WTC11 (cell line): ENCODE measurements at regions not wholly inside any gene's neighbourhood (a gene's known extent, or its start where the extent isn't known, plus 50 kb on each side); places are given as distances from the start of the nearest gene placed in this dataset.

Experiments
- ATAC-seq: fragments of 200-7000 bp; cut with Tn5 transposase; 2 replicates; pipeline ENCODE4 v1.10.0; 2021; ENCODE audit warnings: mild to moderate bottlenecking, moderate library complexity
- CTCF ChIA-PET: fragments of 300-600 bp; sonication (Branson Sonifier 250); formaldehyde crosslinking; loops from one replicate; lab custom pipeline; 2021; ENCODE audit warnings: antibody characterized with exemption; lab: Charles Lee
- POLR2A ChIA-PET: fragments of 350-600 bp; sonication (Branson Sonifier 250); formaldehyde crosslinking; loops from one replicate; lab custom pipeline; 2021; ENCODE audit warnings: antibody characterized with exemption; lab: Charles Lee
- DNase-seq: peaks from one replicate; pipeline ENCODE4 v3.0.0; 2021; ENCODE audit warnings: low spot score
- H3K27ac Mint-ChIP-seq: 2 replicates; pipeline ENCODE4 v1.8.0; 2021; ENCODE audit warnings: mixed read lengths
- H3K27me3 Mint-ChIP-seq: 2 replicates; pipeline ENCODE4 v1.8.0; 2021; ENCODE audit warnings: low read depth, mild to moderate bottlenecking, moderate library complexity, mixed read lengths
- H3K36me3 Mint-ChIP-seq: 2 replicates; pipeline ENCODE4 v1.8.0; 2021; ENCODE audit warnings: mixed read lengths
- H3K4me1 Mint-ChIP-seq: 2 replicates; pipeline ENCODE4 v1.8.0; 2022; ENCODE audit warnings: mixed read lengths
- H3K4me3 Mint-ChIP-seq: 2 replicates; pipeline ENCODE4 v1.8.0; 2021; ENCODE audit warnings: mild to moderate bottlenecking, moderate library complexity, mixed read lengths
- H3K9me3 Mint-ChIP-seq: 2 replicates; pipeline ENCODE4 v1.8.0; 2021; ENCODE audit warnings: mixed read lengths
- CBFB ChIP-seq: sonication (generic); formaldehyde crosslinking; IDR thresholded peaks from 2 replicates; pipeline ENCODE4 v1.8.1; 2022; ENCODE audit warnings: mild to moderate bottlenecking, low read depth, missing genetic modification reagents
- CREB1 ChIP-seq: sonication (generic); formaldehyde crosslinking; IDR thresholded peaks from 2 replicates; pipeline ENCODE4 v1.8.0; 2023; ENCODE audit warnings: mild to moderate bottlenecking, missing genetic modification reagents
- CREM ChIP-seq: sonication (generic); formaldehyde crosslinking; IDR thresholded peaks from 2 replicates; pipeline ENCODE4 v1.8.1; 2022; ENCODE audit warnings: mild to moderate bottlenecking, missing genetic modification reagents, moderate library complexity
- ELF4 ChIP-seq: sonication (generic); formaldehyde crosslinking; IDR thresholded peaks from 2 replicates; pipeline ENCODE4 v1.8.1; 2022; ENCODE audit warnings: low read depth, mild to moderate bottlenecking, moderate library complexity, missing genetic modification reagents
- FOXP4 ChIP-seq: sonication (generic); formaldehyde crosslinking; IDR thresholded peaks from 2 replicates; pipeline ENCODE4 v1.8.0; 2022; ENCODE audit warnings: mild to moderate bottlenecking, missing genetic modification reagents
- GRHL2 ChIP-seq: fragments of 250-450 bp; sonication (Bioruptor Pico); IDR thresholded peaks from 2 replicates; pipeline ENCODE4 v1.8.0; 2022; ENCODE audit warnings: mild to moderate bottlenecking, moderate library complexity; ENCODE audit not compliant: insufficient replicate concordance, severe bottlenecking
- GTF2I ChIP-seq: fragments of 250-450 bp; sonication (Bioruptor Pico); conservative IDR thresholded peaks from 2 replicates; pipeline ENCODE4 v1.4.0; 2021; ENCODE audit warnings: mild to moderate bottlenecking
- HMGA2 ChIP-seq: fragments of 250-450 bp; sonication (Bioruptor Pico); IDR thresholded peaks from 2 replicates; pipeline ENCODE4 v1.4.0; 2021; ENCODE audit warnings: mild to moderate bottlenecking, moderate library complexity
- IRF2 ChIP-seq: sonication (generic); formaldehyde crosslinking; IDR thresholded peaks from 2 replicates; pipeline ENCODE4 v1.8.0; 2022; ENCODE audit warnings: low read depth, missing genetic modification reagents, borderline replicate concordance
- NFATC4 ChIP-seq: fragments of 250-450 bp; sonication (Bioruptor Pico); IDR thresholded peaks from 2 replicates; pipeline ENCODE4 v1.9.0; 2021; ENCODE audit warnings: mild to moderate bottlenecking
- NR2C2 ChIP-seq: sonication (generic); formaldehyde crosslinking; IDR thresholded peaks from 2 replicates; pipeline ENCODE4 v1.8.0; 2022; ENCODE audit warnings: mild to moderate bottlenecking, missing genetic modification reagents
- NR3C1 ChIP-seq: sonication (generic); formaldehyde crosslinking; conservative IDR thresholded peaks from 2 replicates; pipeline ENCODE4 v1.8.1; 2023; ENCODE audit warnings: low read depth, mild to moderate bottlenecking, missing genetic modification reagents
- PRRX2 ChIP-seq: fragments of 250-450 bp; sonication (Bioruptor Pico); IDR thresholded peaks from 2 replicates; pipeline ENCODE4 v1.8.0; 2021; ENCODE audit warnings: mild to moderate bottlenecking
- RELA ChIP-seq: sonication (generic); formaldehyde crosslinking; IDR thresholded peaks from 2 replicates; pipeline ENCODE4 v1.8.1; 2022; ENCODE audit warnings: missing genetic modification reagents, mild to moderate bottlenecking, borderline replicate concordance
- SMAD4 ChIP-seq: sonication (generic); formaldehyde crosslinking; IDR thresholded peaks from 2 replicates; pipeline ENCODE4 v1.8.0; 2022; ENCODE audit warnings: mild to moderate bottlenecking, missing genetic modification reagents
- STAT6 ChIP-seq: sonication (generic); formaldehyde crosslinking; conservative IDR thresholded peaks from 2 replicates; pipeline ENCODE4 v1.8.1; 2023; ENCODE audit warnings: mild to moderate bottlenecking, low read depth, missing genetic modification reagents, moderate library complexity
- TEAD4 ChIP-seq: sonication (generic); formaldehyde crosslinking; IDR thresholded peaks from 2 replicates; pipeline ENCODE4 v1.8.0; 2022; ENCODE audit warnings: mild to moderate bottlenecking, missing genetic modification reagents
- ZMAT4 ChIP-seq: fragments of 250-450 bp; sonication (Bioruptor Pico); IDR thresholded peaks from 2 replicates; pipeline ENCODE4 v1.9.0; 2021; ENCODE audit warnings: mild to moderate bottlenecking
- ZSCAN18 ChIP-seq: fragments of 250-450 bp; sonication (Bioruptor Pico); IDR thresholded peaks from 2 replicates; pipeline ENCODE4 v2.1.2; 2022; ENCODE audit warnings: mild to moderate bottlenecking, moderate library complexity
- TF ChIP-seq, protein P1 (sequence below): sonication (generic); formaldehyde crosslinking; IDR thresholded peaks from 2 replicates; pipeline ENCODE4 v1.8.0; 2022; ENCODE audit warnings: missing genetic modification reagents

DNA sequence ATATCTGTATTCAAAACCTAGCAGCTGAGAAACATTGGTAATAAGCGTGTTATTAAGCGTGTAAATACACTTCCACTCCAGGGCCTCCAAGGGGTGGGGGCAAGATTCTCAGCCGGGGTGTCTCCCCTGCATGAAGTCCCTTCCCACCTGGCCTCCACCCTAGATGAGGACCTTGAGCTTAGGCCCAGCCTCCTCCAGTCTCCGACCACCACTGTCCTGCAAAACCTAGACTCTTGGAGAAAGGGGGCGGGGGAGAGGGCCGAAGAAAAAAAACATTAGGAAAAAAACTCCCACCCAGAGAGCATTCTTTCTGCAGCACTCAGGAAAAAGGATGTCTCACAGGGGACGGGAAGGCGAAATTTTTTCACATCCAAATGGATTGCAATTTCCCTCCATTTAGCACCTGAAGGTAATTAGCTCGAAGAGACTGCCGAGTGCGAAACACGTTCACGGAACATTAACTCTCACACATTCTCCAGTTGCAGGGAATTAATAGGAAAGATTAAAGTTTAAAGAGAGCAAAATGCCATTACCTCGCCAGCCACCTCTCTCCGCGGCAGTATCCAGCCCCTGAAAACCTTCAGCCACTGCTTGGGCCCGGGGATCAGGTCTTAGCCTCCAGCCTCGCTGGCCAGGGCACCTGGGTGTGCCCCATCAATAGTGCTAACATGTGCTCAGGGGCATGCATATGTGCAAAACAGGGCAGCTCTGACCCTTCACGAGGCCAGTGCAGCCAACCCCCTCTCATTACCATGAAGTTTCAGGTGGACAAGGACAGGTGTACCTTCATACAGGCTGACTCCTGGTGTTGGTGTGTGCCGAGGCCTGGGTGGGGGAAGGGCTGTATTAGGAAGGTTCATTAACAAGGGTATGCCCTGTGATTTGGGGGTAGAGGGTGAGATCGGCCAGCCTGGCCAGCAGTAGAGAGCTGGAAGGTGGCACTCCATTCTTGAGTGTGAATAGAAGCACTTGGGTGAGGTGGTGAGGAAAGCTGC lies 77.2 kb downstream of the HIF1AN start:
- H3K36me3 Mint-ChIP-seq: no peaks in the 10 kb centered on the region
- DNase-seq: no peak
- CTCF ChIA-PET: interaction anchor here (0.8 to 1.5 kb wide), 7 partner anchors 11 to 63 kb away, joined by 3 to 11 read pairs (median 5); no protein-coding TSS in a partner anchor
- POLR2A ChIA-PET: no interaction called here
- no peak overlapping the region for H3K4me3 Mint-ChIP-seq
- TF ChIP-seq TEAD4 (CRISPR knock-in tag) (no peak), NR2C2 (no peak), ELF4 (CRISPR knock-in tag) (no peak), PRRX2 (CRISPR knock-in tag) (no peak), GRHL2 (CRISPR knock-in tag) (no peak), IRF2 (CRISPR knock-in tag) (no peak), STAT6 (CRISPR knock-in tag) (no peak), CREM (CRISPR knock-in tag) (no peak), NR3C1 (CRISPR knock-in tag) (no peak), CBFB (CRISPR knock-in tag) (no peak), ZSCAN18 (CRISPR knock-in tag) (no peak), CREB1 (CRISPR knock-in tag) (no peak), NFATC4 (no peak), GTF2I (CRISPR knock-in tag) (no peak), ZMAT4 (CRISPR knock-in tag) (no peak), SMAD4 (CRISPR knock-in tag) (no peak)
- peaks cover 22% of the 10 kb centered on the region for H3K27me3 Mint-ChIP-seq
- peaks cover 5% of the 10 kb centered on the region; the same call in 1 of the 2 replicates for H3K4me1 Mint-ChIP-seq
- ATAC-seq: no peak; the same call in 1 of the 2 replicates
- H3K9me3 Mint-ChIP-seq: no peaks in the 10 kb centered on the region
- no peak overlapping the region for H3K27ac Mint-ChIP-seq

DNA sequence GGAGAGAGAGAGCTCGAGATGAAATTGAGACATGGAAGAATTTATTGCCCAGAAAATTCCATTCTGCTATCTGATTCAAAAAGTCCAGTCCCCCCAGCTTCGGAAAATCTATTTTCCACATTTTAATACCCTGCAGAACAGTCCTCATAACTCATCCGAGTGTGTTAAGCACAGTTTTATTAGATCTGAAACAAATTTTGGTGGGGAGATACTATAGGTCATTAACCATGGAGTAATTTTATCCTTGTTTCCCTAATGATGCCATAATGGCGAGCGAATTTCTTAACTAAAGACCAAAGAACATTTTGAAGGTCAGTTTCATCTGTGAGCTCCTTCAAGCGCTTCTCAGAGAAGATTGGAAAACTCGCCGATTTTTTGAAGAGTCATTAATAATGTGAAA lies 78.1 kb downstream of the HIF1AN start:
- Mint-ChIP-seq H3K4me3 (no peak overlapping the region), H3K36me3 (no peaks in the 10 kb centered on the region), H3K27me3 (peaks cover 18% of the 10 kb centered on the region), H3K4me1 (peaks cover 5% of the 10 kb centered on the region; the same call in 1 of the 2 replicates), H3K9me3 (no peaks in the 10 kb centered on the region), H3K27ac (no peak overlapping the region)
- POLR2A ChIA-PET: no interaction called here
- DNase-seq: no peak
- no peak for ATAC-seq
- CTCF ChIA-PET: interaction anchor here (0.9 to 1.5 kb wide), 4 partner anchors 10 to 51 kb away, joined by 5 to 11 read pairs (median 6); no protein-coding TSS in a partner anchor
- TF ChIP-seq ELF4 (CRISPR knock-in tag) (no peak), HMGA2 (CRISPR knock-in tag) (no peak), PRRX2 (CRISPR knock-in tag) (no peak), STAT6 (CRISPR knock-in tag) (no peak), CREB1 (CRISPR knock-in tag) (no peak), CBFB (CRISPR knock-in tag) (no peak), FOXP4 (CRISPR knock-in tag) (no peak), GRHL2 (CRISPR knock-in tag) (no peak), CREM (CRISPR knock-in tag) (no peak), RELA (CRISPR knock-in tag) (no peak)
- TF ChIP-seq, protein P1, sequence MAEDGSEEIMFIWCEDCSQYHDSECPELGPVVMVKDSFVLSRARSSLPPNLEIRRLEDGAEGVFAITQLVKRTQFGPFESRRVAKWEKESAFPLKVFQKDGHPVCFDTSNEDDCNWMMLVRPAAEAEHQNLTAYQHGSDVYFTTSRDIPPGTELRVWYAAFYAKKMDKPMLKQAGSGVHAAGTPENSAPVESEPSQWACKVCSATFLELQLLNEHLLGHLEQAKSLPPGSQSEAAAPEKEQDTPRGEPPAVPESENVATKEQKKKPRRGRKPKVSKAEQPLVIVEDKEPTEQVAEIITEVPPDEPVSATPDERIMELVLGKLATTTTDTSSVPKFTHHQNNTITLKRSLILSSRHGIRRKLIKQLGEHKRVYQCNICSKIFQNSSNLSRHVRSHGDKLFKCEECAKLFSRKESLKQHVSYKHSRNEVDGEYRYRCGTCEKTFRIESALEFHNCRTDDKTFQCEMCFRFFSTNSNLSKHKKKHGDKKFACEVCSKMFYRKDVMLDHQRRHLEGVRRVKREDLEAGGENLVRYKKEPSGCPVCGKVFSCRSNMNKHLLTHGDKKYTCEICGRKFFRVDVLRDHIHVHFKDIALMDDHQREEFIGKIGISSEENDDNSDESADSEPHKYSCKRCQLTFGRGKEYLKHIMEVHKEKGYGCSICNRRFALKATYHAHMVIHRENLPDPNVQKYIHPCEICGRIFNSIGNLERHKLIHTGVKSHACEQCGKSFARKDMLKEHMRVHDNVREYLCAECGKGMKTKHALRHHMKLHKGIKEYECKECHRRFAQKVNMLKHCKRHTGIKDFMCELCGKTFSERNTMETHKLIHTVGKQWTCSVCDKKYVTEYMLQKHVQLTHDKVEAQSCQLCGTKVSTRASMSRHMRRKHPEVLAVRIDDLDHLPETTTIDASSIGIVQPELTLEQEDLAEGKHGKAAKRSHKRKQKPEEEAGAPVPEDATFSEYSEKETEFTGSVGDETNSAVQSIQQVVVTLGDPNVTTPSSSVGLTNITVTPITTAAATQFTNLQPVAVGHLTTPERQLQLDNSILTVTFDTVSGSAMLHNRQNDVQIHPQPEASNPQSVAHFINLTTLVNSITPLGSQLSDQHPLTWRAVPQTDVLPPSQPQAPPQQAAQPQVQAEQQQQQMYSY: no peak
